ENCODE measurements at regions not wholly inside any gene's neighbourhood (a gene's known extent, or its start where the extent isn't known, plus 50 kb on each side); places are given as distances from the start of the nearest gene placed in this dataset.

- no peak for DNase-seq (ENCODE audit: low spot score)
- in situ Hi-C loops (cut with MboI; ENCODE audit: low sequenced_read_pairs, unreplicated experiment) = no loop called here
- no peak for TF ChIP-seq CTCF (IDR thresholded peaks at IDR 0.05; ENCODE audit: borderline replicate concordance, control extremely low read depth, extremely low read depth, insufficient read depth, missing control alignments)
Measured at GRCh38 chr16:7227229-7227721, 105.4 kb upstream of the RBFOX1 start.

- TF ChIP-seq CTCF (IDR thresholded peaks at IDR 0.05; ENCODE audit: borderline replicate concordance, control extremely low read depth, extremely low read depth, insufficient read depth, missing control alignments) = no peak
- in situ Hi-C loops (cut with MboI; ENCODE audit: low sequenced_read_pairs, unreplicated experiment) = no loop called here
- DNase-seq (ENCODE audit: low spot score) = no peak
Measured at GRCh38 chr16:7221157-7221556, 111.5 kb upstream of the RBFOX1 start.

- in situ Hi-C loops (cut with MboI; ENCODE audit: low sequenced_read_pairs, unreplicated experiment) = no loop called here
Measured at GRCh38 chr16:7218936-7219335, 113.7 kb upstream of the RBFOX1 start.

DNA sequence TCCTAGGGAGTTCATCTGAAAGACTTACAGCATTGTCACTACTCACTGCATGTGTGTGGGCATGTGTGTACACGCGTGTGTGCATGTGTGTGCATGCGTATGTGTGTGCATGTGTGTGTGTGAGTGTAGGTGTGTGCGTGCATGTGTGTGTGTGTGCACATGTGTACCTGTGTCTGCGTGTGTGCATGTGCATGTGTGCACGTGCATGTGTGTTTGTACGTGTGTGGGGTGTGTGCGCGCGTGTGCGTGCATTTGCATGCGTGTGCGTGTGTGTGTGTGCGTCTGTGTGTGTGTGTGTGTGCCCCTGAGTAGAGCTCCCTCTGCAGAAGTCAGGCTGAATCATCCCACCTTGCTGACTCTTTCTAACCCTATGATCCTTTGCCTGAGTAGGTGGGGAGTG, 114.8 kb upstream of the RBFOX1 start:
- no peak for TF ChIP-seq CTCF (IDR thresholded peaks at IDR 0.05; ENCODE audit: borderline replicate concordance, control extremely low read depth, extremely low read depth, insufficient read depth, missing control alignments)
- in situ Hi-C loops (cut with MboI; ENCODE audit: low sequenced_read_pairs, unreplicated experiment) = no loop called here
- no peak for DNase-seq (ENCODE audit: low spot score)

More at GRCh38 chr16:7218936-7219335, 113.7 kb upstream of the RBFOX1 start:
- TF ChIP-seq CTCF (IDR thresholded peaks at IDR 0.05; ENCODE audit: borderline replicate concordance, control extremely low read depth, extremely low read depth, insufficient read depth, missing control alignments) = no peak
- DNase-seq (ENCODE audit: low spot score) = no peak

DNA sequence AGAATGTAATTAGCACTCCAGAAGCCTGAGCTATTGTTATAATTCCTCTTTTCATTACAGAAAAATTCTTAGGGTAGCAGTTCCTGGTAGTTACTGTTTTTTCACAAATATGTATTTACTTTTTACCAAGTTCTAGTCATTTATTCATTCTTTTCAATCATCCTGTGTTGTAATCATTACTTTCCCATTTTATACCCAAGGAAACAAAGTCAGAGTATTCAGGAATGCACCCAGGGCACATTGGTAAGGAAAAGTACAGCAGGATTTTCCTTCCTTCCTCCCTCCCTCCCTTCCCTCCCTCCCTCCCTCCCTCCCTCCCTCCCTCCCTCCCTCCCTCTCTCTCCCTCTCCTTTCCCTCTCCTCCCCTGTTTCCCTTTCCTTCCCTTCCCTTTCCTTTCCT, 115.9 kb upstream of the RBFOX1 start:
- no peak for DNase-seq (ENCODE audit: low spot score)
- in situ Hi-C loops (cut with MboI; ENCODE audit: low sequenced_read_pairs, unreplicated experiment) = no loop called here
- TF ChIP-seq CTCF (IDR thresholded peaks at IDR 0.05; ENCODE audit: borderline replicate concordance, control extremely low read depth, extremely low read depth, insufficient read depth, missing control alignments) = no peak

- in situ Hi-C loops (cut with MboI; ENCODE audit: low sequenced_read_pairs, unreplicated experiment) = no loop called here
- TF ChIP-seq CTCF (IDR thresholded peaks at IDR 0.05; ENCODE audit: borderline replicate concordance, control extremely low read depth, extremely low read depth, insufficient read depth, missing control alignments) = no peak
- DNase-seq (ENCODE audit: low spot score) = no peak
Measured at GRCh38 chr16:7211781-7212180, 120.9 kb upstream of the RBFOX1 start.

DNA sequence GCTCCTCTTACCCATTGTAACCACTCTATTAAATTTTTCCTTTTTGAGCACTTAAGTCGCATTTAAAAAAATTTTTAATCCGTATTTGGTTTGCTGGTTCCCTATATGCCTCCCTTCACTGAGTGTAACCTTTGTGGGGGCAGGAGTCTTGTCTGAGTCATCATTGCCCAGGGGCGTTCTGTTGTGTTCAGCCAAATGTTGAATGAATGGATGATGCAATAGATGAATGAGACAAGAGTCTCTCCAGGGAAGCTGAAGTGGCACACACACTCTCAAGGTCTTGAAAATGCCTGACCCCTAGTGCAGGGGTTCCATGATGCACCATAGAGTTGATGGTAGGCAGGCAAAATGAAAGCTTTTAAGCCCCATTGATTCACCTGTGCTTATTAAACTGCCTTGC, 123.0 kb upstream of the RBFOX1 start:
- in situ Hi-C loops (cut with MboI; ENCODE audit: low sequenced_read_pairs, unreplicated experiment) = no loop called here
- DNase-seq (ENCODE audit: low spot score) = no peak
- TF ChIP-seq CTCF (IDR thresholded peaks at IDR 0.05; ENCODE audit: borderline replicate concordance, control extremely low read depth, extremely low read depth, insufficient read depth, missing control alignments) = no peak

All from GM13976 (cell line).